Kidney epithelial cell (primary cell): ENCODE measurements at regions not wholly inside any gene's neighbourhood (a gene's known extent, or its start where the extent isn't known, plus 50 kb on each side); places are given as distances from the start of the nearest gene placed in this dataset.
"Not testable (repeated sequence)": the region's sequence is repeated elsewhere in the genome, so short reads cannot be mapped to it uniquely, and the experiment has no call there.

ENCODE experiments used
- DNase-seq: peaks from one replicate; pipeline ENCODE4 v3.0.0-alpha.2; 2010; ENCODE audit warnings: low read depth
- H3K27me3 ChIP-seq: 2 replicates; pipeline ENCODE4 v1.6.0; 2011; ENCODE audit warnings: low read length; ENCODE audit not compliant: control insufficient read depth, insufficient read depth
- H3K36me3 ChIP-seq: 2 replicates; pipeline ENCODE4 v1.5.1; 2011; ENCODE audit warnings: low read length; ENCODE audit not compliant: control insufficient read depth, insufficient read depth
- H3K4me3 ChIP-seq: 2 replicates; pipeline ENCODE4 v1.5.1; 2011; ENCODE audit warnings: low read depth, mild to moderate bottlenecking, control low read depth, low read length
- CTCF ChIP-seq: IDR thresholded peaks from 2 replicates; pipeline ENCODE4 v1.5.1; 2011; ENCODE audit warnings: mild to moderate bottlenecking, moderate library complexity, low read length, control low read depth, inconsistent platforms; ENCODE audit not compliant: insufficient read depth, poor library complexity, severe bottlenecking

DNA sequence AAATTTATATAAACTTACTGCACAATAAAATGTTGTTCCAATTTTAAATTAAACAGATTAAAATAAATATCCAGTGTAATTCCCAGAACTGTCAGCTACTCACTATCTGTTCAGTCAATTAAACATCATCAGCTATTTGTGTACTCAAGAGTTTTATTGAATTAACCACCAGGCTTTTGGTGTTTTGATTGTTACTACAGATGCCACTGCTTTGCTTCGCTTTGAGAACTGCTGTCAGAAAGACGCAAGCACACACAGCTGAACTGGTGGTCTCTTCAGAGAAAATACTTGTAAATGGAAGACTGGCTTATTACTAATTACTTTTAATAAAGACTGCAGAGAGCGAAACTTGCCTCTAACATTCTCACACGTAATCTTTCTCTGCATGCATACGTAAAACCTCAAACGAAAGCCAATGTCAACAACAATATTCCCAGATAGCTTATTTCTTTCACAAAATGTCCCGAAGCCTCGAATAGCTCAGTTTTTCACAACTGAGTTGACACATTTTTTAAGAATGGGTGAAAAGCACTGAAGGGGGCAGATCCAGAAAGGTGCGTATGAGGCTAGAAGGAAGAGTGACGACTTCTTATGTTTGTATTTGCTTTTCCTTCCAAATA lies 259.6 kb upstream of the RPS23 start:
- H3K27me3 ChIP-seq = no peaks in the 10 kb centered on the region
- H3K36me3 ChIP-seq = no peaks in the 10 kb centered on the region
- no peak for DNase-seq
- H3K4me3 ChIP-seq = no peak overlapping the region
- TF ChIP-seq CTCF = no peak

GRCh38 chr5:82534986-82535385 lies 256.8 kb upstream of the RPS23 start:
- Histone ChIP-seq H3K27me3 (no peaks in the 10 kb centered on the region), H3K36me3 (no peaks in the 10 kb centered on the region), H3K4me3 (no peak overlapping the region)
- TF ChIP-seq CTCF = no peak
- DNase-seq = no peak

- not testable (repeated sequence) for DNase-seq, H3K27me3 ChIP-seq, H3K4me3 ChIP-seq, H3K36me3 ChIP-seq
Measured at GRCh38 chr5:82532075-82532474, 253.9 kb upstream of the RPS23 start.

GRCh38 chr5:82526540-82526939 lies 248.4 kb upstream of the RPS23 start:
- no peak overlapping the region for H3K4me3 ChIP-seq
- DNase-seq = no peak
- H3K36me3 ChIP-seq = no peaks in the 10 kb centered on the region
- no peaks in the 10 kb centered on the region for H3K27me3 ChIP-seq
- no peak for TF ChIP-seq CTCF

GRCh38 chr5:82525626-82526025 lies 247.5 kb upstream of the RPS23 start:
- TF ChIP-seq CTCF = no peak
- no peak overlapping the region for H3K4me3 ChIP-seq
- H3K27me3 ChIP-seq = no peaks in the 10 kb centered on the region
- no peak for DNase-seq
- no peaks in the 10 kb centered on the region for H3K36me3 ChIP-seq

GRCh38 chr5:82523633-82524032 lies 245.5 kb upstream of the RPS23 start:
- DNase-seq = no peak
- Histone ChIP-seq H3K4me3 (no peak overlapping the region), H3K27me3 (no peaks in the 10 kb centered on the region), H3K36me3 (no peaks in the 10 kb centered on the region)
- TF ChIP-seq CTCF = no peak
